GM18519 (cell line): ENCODE measurements at regions not wholly inside any gene's neighbourhood (a gene's known extent, or its start where the extent isn't known, plus 50 kb on each side); places are given as distances from the start of the nearest gene placed in this dataset.

Experiments
- ATAC-seq: cut with Tn5 transposase; IDR thresholded peaks from one replicate; pipeline ENCODE4 v1.9.1; 2021; ENCODE audit warnings: mild to moderate bottlenecking, moderate library complexity; ENCODE audit not compliant: unreplicated experiment, low FRiP score

DNA sequence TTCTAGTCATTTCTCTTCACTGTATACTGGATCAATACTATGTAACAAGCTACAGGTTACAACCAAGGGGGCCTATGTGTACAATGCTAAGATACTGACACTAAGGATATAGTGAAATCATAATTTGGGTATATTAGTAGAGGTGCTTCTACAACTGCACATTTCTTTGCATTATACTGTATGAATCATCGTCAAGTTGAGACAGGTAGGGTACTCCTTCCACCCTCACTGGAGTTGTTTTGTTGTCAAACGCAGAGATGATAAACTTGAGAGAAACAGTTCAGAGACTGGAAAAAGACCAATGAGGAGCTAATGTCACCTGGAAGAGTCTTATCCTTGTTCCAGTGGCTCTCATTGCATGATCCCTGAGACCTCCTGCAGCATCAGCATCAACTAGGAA is 208.2 kb upstream of the PRPS1L1 start:
- no peak for ATAC-seq

- ATAC-seq, result no peak
These were observed 211.6 kb upstream of the PRPS1L1 start for GRCh38 chr7:18239212-18239611.

DNA sequence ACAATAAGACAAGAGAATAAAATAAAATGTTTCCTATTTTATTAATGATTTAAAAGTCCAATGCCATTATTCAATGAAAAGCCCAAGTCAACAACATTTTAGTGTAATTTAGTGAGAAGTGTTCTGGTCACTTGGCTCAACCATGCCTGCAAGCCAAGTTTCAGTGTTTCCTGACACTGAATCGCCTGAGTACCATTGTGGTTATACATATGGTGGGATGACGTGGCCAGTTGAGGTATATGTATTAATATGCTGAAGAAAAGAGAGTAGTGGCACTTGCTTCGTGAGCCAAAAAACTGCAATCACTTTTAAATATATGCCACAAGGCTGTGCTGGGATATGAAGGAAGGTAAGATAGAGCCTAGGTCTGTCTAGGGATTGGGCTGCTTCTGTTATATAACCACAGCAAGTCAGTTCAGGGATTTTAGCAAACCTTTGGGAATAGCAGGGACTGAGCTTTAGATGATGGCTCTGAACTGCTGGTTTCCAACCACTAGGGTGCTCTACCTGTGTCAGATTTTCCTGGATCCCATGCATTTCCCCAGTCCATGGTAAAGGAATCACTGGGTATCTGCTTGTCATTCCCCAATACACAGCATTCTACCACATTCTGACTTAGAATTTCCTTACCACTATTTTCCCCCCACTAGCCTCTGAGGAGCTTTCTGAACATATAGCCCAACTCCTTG is 214.0 kb upstream of the PRPS1L1 start:
- ATAC-seq, result no peak

DNA sequence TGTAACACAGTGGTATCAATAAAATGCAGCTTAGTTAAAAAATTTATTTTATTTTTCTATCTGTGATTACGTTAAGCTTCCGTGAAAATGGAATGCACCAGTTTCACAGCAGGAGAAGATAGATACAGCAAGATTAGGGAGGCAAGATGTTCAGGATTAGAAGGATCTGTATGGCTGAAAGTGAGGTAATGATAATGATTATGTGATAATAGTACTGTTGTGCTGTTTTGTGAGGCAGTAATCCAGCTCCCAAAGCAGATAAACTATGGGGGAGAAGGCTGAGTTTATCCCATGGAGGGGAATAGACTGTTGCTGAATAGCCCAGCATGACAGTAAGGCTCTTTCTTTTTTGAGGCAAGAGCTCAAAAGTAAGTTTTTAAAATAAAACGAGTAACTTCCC is 216.1 kb upstream of the PRPS1L1 start:
- no peak for ATAC-seq

DNA sequence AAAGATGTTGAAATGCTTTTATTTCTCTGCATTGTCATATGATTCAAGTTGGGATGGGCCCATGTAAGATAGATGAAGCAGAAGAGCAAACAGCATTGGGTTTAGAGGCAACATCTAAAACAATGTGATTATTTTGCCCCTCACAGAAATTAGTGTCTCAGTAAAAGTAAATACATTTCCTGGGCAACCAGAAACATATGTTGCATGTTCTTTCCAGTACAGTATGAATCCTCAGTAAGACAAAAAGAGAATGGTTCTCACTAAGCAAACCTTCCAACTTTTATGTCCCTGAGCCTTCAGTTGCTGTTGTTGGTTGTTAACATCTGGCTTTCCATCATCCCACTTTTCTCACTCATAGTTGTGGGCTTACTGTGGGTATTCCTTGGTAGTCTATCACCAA is 222.5 kb upstream of the PRPS1L1 start:
- ATAC-seq, result no peak

DNA sequence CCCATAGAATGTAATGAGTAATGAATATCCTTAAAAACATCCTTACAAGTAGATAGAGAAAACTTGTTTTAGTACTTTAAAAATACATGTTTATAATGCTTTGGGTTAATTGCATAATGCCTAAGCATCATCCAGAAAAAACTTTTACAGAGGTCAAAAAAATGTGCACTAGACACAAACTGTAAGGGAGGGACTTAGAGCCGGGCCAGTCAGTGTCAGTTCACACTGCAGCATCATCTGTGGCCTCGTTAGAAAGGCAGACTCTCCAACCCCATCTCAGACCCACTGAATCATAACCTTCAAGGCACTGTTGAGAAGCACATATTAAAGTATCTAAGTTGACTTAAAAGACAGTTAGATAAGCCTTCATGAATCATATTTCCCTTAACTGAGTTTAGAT is 230.1 kb upstream of the PRPS1L1 start:
- no peak for ATAC-seq

GRCh38 chr7:18262058-18262457 is 233.5 kb upstream of the HDAC9 start:
- ATAC-seq, result no peak

- ATAC-seq, result no peak
These were observed 229.8 kb upstream of the HDAC9 start for GRCh38 chr7:18265611-18266281.

- ATAC-seq, result no peak
These were observed 227.0 kb upstream of the HDAC9 start for GRCh38 chr7:18268571-18268970.

DNA sequence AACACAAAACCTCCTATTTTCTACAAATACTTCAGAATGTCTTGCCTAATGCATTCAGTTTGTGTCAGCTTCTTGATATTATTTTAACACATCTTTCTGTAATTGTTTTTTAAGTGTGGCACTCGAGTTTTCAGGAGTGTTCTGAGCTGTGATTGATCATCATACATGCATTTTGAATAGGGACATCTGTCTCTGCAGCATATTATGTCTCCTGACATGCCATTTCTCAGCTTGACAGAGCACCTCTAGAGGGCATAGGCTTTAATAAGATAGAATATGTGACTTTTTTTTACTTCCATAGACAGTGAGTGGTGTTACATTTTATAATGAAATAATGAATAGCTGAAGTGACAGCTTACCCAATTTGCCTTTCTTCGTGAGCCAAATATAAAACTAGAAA is 219.2 kb upstream of the HDAC9 start:
- no peak for ATAC-seq

DNA sequence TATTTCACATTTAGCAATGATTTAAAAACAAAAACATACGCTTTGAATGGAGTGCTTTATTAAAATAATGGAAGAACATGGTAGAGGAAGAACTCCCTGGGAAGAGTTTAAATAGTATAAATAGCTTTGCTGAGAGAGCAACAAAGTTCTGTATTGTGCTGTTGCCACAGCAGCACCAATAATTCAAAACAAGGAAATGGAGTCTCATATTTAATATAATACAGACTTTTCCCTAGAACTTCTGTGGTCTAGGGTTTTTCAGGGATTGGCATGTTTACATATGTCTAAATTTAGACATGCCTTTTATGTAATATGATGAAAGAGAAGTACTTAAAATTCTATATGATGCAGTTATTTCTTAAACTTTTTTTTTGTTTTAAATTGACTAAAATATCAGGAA is 217.2 kb upstream of the HDAC9 start:
- no peak for ATAC-seq

DNA sequence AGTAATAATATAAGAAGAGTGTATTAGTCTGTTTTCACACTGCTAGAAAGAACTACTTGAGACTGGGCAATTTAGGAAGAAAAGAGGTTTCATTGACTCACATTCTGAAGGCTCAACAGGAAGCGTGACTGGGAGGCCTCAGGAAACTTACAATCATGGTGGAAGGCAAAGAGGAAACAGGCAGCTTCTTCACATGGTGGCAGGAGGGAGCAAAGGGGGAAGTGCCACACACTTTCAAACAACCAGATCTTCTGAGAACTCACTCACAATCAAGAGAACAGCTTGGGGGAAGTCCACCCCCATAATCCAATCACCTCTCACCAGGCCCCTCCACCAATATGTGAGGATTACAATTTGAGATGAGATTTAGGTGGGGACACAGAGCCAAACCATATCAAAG is 212.5 kb upstream of the HDAC9 start:
- ATAC-seq, result no peak

DNA sequence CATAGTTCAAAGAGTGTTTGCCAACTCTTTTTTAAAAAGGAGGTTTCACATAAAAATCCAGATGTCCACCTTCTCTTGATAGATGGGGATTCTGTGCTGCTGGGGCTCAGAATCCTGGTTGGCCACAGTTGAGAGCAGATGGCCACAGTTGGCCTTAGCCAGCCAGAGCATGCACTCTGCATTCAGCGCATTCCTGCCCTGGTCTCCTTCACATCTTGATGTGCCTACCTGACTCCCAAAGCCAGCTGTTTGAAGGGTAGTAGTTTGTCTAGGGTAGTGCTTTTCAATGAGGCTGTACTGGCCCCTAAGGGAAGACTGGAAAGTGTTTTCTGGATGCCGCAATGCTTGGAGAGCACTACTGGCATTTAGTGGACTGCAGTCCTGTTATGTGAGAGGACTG is 208.1 kb upstream of the HDAC9 start:
- no peak for ATAC-seq

DNA sequence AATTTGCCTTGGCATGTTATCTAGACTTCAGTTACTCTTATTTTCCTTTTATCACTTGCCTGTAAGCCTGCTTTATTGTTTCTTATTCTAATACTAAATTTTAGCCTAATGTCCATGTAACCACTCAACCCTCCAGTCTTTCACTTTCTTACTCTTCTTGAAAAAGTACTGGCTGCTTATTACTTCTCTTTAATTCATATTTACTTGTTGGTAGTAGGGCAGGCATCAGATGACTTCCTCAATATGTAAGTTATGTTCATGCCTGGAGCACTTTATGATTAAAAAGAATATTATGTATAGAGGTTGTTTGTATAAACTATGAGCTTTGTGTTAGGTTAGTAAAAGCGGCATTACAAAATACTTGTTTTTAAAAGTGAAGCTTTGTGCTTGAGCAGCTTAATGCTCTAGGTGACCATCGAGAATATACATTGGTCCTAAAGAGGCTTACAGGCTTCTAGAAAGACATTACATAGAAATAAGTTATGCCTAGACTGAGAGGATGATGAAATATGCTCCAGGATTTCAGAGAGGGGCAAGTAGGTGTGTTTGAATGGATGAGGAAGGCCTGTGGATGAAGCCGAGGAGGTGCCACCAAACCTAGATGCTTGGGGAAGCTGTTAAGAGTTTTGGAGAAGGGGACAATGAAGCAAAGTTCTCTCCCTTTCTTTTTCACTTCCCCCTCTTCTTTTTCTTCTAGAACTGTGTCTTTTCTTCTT is 207.1 kb upstream of the HDAC9 start:
- no peak for ATAC-seq

DNA sequence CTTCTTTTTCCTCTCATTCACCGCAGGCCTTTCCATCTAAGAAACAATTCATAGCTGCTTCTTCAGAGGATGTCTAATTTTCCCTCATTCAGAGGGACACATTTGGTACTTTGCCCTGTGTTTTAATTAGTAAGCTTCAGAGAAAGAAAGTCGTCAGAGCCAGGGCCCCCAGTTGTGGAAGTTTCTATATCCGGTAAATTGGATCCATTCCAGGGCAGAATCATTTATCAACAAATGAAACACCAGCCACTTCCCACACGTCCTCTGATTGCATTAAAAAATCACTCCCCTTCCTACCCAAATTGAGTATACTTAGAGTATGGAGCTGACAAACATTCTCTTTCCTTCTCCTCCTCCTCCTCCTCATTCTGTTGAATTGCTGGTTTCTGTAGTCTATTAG is 205.8 kb upstream of the HDAC9 start:
- no peak for ATAC-seq

GRCh38 chr7:18290223-18290622 is 205.3 kb upstream of the HDAC9 start:
- ATAC-seq, result no peak

- ATAC-seq, result no peak
These were observed 204.7 kb upstream of the HDAC9 start for GRCh38 chr7:18290865-18291264.

DNA sequence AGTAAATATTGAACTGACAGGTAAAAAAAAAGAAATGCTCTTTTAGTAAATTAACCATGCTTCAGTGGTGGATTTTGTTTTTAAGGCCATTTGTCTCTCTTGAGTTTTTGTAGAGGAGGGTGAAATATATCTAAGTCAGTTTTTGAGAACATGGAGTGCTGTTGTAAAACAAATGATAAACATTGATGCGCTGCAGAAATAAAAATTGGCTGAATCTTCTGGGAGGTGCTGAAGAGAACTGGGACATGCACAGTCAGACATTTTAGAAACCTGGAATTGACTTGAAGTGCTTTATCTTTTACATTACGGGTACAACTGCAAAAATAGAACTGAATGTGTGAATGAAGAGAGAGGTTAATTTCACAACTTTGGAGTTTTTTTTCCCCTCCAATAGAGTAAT is 203.0 kb upstream of the HDAC9 start:
- no peak for ATAC-seq

GRCh38 chr7:18293759-18294158 is 201.8 kb upstream of the HDAC9 start:
- ATAC-seq, result no peak

DNA sequence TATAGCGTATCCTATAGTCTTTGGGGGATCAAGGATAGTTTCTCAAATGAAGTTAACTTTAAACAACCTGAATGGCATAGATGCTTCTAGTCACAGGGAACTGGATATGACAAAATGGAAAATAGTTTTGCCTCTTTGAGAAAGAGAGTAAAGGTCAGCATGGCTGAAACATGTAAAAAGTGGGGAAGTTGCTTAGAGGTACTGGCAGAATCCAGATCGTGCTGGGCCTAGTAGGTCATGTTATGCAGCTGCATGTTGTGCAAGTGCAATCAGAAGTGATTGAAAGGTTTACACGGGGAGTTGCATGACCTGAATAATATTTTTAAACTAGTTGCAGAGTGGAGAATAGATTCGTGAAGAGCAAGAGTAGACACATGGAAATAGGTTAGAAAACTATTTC is 201.1 kb upstream of the HDAC9 start:
- ATAC-seq, result no peak

GRCh38 chr7:18295781-18296423 is 199.6 kb upstream of the HDAC9 start:
- ATAC-seq, result no peak
